Left lung (tissue), 4 donors: ENCODE measurements at regions not wholly inside any gene's neighbourhood (a gene's known extent, or its start where the extent isn't known, plus 50 kb on each side); places are given as distances from the start of the nearest gene placed in this dataset.

Experiments used
- ATAC-seq: fragments of 200-7000 bp; cut with Tn5 transposase; one replicate; pipeline ENCODE4 v1.9.1; 2020; ENCODE audit warnings: moderate library complexity
- DNase-seq, 4 donors: peaks; one replicate each; pipeline ENCODE4 v3.0.0-alpha.2; 2013 to 2020
- H3K27ac ChIP-seq, 2 donors: fragments of 200-600 bp; sonication (generic) in 1 of 2; one replicate each; pipeline versions ENCODE4 v1.5.0 to v1.8.0; 2020 to 2021
- H3K27me3 ChIP-seq, 2 donors: fragments of 200-600 bp; sonication (generic) in 1 of 2; one replicate each; pipeline versions ENCODE4 v1.5.0 to v1.8.0; 2020 to 2021
- H3K36me3 ChIP-seq, 2 donors: fragments of 200-600 bp; sonication (generic) in 1 of 2; one replicate each; pipeline versions ENCODE4 v1.5.0 to v1.8.0; 2020 to 2021
- H3K4me1 ChIP-seq, 2 donors: fragments of 200-600 bp; one replicate each; pipeline ENCODE4 v1.8.0; 2021
- H3K4me3 ChIP-seq, 2 donors: fragments of 200-600 bp; sonication (generic) in 1 of 2; one replicate each; pipeline versions ENCODE4 v1.5.0 to v1.8.0; 2020 to 2021; ENCODE audit warnings: mild to moderate bottlenecking in 1 of 2
- H3K9me3 ChIP-seq, 2 donors: fragments of 200-600 bp; sonication (generic) in 1 of 2; one replicate each; pipeline versions ENCODE4 v1.5.0 to v1.8.0; 2020 to 2021
- CTCF ChIP-seq, 2 donors: fragments of 200-600 bp; sonication (generic) in 1 of 2; IDR thresholded peaks; one replicate each; pipeline versions ENCODE4 v1.5.0 to v1.8.0; 2021; ENCODE audit warnings: antibody characterized with exemption in 2 of 2
- intact Hi-C, 2 donors: fragments of 100-400 bp; cut with DNase I; formaldehyde crosslinking; loops; one replicate each; pipeline versions ENCODE4 v1.11.2 to v1.14.2; 2022
- donor health status: DM: no; HTN: yes; CAD: no.
- donor health status: DM: no; HTN: no; CAD: no.

- intact Hi-C loops: no loop called here
Observed at GRCh38 chrX:34999702-35000101, 57.1 kb downstream of the FAM47B start.

GRCh38 chrX:35006361-35006760 is 63.8 kb downstream of the FAM47B start:
- intact Hi-C loops: no loop called here
- Histone ChIP-seq H3K4me1 (no peaks in the 10 kb centered on the region), H3K27me3 (no peaks in the 10 kb centered on the region), H3K27ac (no peak overlapping the region), H3K36me3 (no peaks in the 10 kb centered on the region), H3K4me3 (no peak overlapping the region), H3K9me3 (peaks cover 0 to 1% of the 10 kb centered on the region in 2 donors)
- no peak for TF ChIP-seq CTCF (IDR thresholded peaks at IDR 0.05)
- DNase-seq: no peak
- no peak for ATAC-seq

More at GRCh38 chrX:34999702-35000101, 57.1 kb downstream of the FAM47B start:
- ATAC-seq: no peak
- Histone ChIP-seq H3K9me3 (no peaks in the 10 kb centered on the region), H3K4me3 (no peak overlapping the region), H3K27ac (no peak overlapping the region), H3K36me3 (no peaks in the 10 kb centered on the region), H3K27me3 (no peaks in the 10 kb centered on the region), H3K4me1 (no peaks in the 10 kb centered on the region)
- TF ChIP-seq CTCF (IDR thresholded peaks at IDR 0.05): no peak
- DNase-seq: no peak

- ATAC-seq: no peak
- DNase-seq: no peak
- H3K4me3 ChIP-seq: no peak overlapping the region
- intact Hi-C loops: no loop called here
- no peaks in the 10 kb centered on the region for H3K36me3 ChIP-seq
- H3K27ac ChIP-seq: no peak overlapping the region
- H3K9me3 ChIP-seq: peaks cover 0 to 8% of the 10 kb centered on the region in 2 donors
- no peak for TF ChIP-seq CTCF (IDR thresholded peaks at IDR 0.05)
- H3K27me3 ChIP-seq: no peaks in the 10 kb centered on the region
- no peaks in the 10 kb centered on the region for H3K4me1 ChIP-seq
Observed at GRCh38 chrX:35015621-35016020, 73.0 kb downstream of the FAM47B start.

GRCh38 chrX:35016051-35016450 is 73.5 kb downstream of the FAM47B start:
- H3K4me1 ChIP-seq: no peaks in the 10 kb centered on the region
- intact Hi-C loops: no loop called here
- no peak overlapping the region for H3K27ac ChIP-seq
- ATAC-seq: no peak
- no peak for DNase-seq
- no peaks in the 10 kb centered on the region for H3K36me3 ChIP-seq
- no peak for TF ChIP-seq CTCF (IDR thresholded peaks at IDR 0.05)
- no peak overlapping the region for H3K4me3 ChIP-seq
- H3K9me3 ChIP-seq: peaks cover 0 to 8% of the 10 kb centered on the region in 2 donors
- no peaks in the 10 kb centered on the region for H3K27me3 ChIP-seq

- Histone ChIP-seq H3K36me3 (no peaks in the 10 kb centered on the region), H3K27ac (no peak overlapping the region), H3K4me1 (no peaks in the 10 kb centered on the region), H3K4me3 (no peak overlapping the region), H3K9me3 (peaks cover 0 to 8% of the 10 kb centered on the region in 2 donors), H3K27me3 (no peaks in the 10 kb centered on the region)
- ATAC-seq: no peak
- DNase-seq: no peak
- TF ChIP-seq CTCF (IDR thresholded peaks at IDR 0.05): no peak
- intact Hi-C loops: no loop called here
Observed at GRCh38 chrX:35017284-35017683, 74.7 kb downstream of the FAM47B start.
